Mesothelial cell of epicardium (in vitro differentiated cells): ENCODE measurements at regions not wholly inside any gene's neighbourhood (a gene's known extent, or its start where the extent isn't known, plus 50 kb on each side); places are given as distances from the start of the nearest gene placed in this dataset.

ENCODE experiments used
- DNase-seq, 2 experiments: peaks; one replicate each; pipeline ENCODE4 v3.0.0; 2021; ENCODE audit warnings: low spot score in 2 of 2; ENCODE audit not compliant: unreplicated experiment in 2 of 2
- H3K27ac Mint-ChIP-seq: 2 replicates; pipeline ENCODE4 v1.8.0; 2021; ENCODE audit warnings: mixed read lengths
- H3K27me3 Mint-ChIP-seq: 2 replicates; pipeline ENCODE4 v1.8.0; 2021; ENCODE audit warnings: low read depth, mixed read lengths
- H3K36me3 Mint-ChIP-seq: 2 replicates; pipeline ENCODE4 v1.8.0; 2021; ENCODE audit warnings: mixed read lengths
- H3K4me1 Mint-ChIP-seq: 2 replicates; pipeline ENCODE4 v1.8.0; 2021; ENCODE audit warnings: mixed read lengths
- H3K4me3 Mint-ChIP-seq: 2 replicates; pipeline ENCODE4 v1.8.0; 2021; ENCODE audit warnings: mild to moderate bottlenecking, moderate library complexity, mixed read lengths
- H3K9me3 Mint-ChIP-seq: 2 replicates; pipeline ENCODE4 v1.8.0; 2021; ENCODE audit warnings: mixed read lengths
- TF ChIP-seq, protein P1 (sequence below): fragments of 200-600 bp; sonication (generic); IDR thresholded peaks from one replicate; pipeline ENCODE4 v1.5.0; 2021; ENCODE audit warnings: antibody characterized with exemption; ENCODE audit not compliant: unreplicated experiment

DNA sequence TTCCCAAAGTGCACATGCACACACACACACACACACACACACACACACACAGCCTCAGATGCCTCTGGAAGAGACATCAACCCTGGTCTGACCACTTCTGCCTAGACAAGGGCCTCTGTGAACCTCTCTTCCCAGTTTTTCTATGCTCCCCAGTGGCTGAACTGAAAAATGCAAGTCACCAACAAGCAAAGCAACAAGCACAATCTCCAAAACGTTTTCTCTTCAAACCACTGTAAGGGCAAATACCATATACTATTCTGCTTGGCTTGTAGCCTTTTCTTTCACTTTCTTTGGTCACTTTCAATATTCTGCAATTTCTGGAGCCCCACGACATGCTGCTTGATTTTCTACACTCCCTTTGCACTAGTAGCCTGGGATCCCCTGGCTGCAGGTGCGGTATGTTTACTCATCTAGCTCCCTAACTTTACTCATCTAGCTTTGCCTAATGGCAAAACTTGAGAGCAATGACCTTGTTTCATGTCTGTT lies 121.4 kb upstream of the DST start:
- Mint-ChIP-seq H3K27ac (no peak overlapping the region), H3K36me3 (no peaks in the 10 kb centered on the region), H3K9me3 (no peaks in the 10 kb centered on the region), H3K27me3 (no peaks in the 10 kb centered on the region), H3K4me1 (peaks cover 28% of the 10 kb centered on the region), H3K4me3 (no peak overlapping the region)
- no peak for DNase-seq
- TF ChIP-seq, protein P1, sequence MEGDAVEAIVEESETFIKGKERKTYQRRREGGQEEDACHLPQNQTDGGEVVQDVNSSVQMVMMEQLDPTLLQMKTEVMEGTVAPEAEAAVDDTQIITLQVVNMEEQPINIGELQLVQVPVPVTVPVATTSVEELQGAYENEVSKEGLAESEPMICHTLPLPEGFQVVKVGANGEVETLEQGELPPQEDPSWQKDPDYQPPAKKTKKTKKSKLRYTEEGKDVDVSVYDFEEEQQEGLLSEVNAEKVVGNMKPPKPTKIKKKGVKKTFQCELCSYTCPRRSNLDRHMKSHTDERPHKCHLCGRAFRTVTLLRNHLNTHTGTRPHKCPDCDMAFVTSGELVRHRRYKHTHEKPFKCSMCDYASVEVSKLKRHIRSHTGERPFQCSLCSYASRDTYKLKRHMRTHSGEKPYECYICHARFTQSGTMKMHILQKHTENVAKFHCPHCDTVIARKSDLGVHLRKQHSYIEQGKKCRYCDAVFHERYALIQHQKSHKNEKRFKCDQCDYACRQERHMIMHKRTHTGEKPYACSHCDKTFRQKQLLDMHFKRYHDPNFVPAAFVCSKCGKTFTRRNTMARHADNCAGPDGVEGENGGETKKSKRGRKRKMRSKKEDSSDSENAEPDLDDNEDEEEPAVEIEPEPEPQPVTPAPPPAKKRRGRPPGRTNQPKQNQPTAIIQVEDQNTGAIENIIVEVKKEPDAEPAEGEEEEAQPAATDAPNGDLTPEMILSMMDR, result no peak

DNA sequence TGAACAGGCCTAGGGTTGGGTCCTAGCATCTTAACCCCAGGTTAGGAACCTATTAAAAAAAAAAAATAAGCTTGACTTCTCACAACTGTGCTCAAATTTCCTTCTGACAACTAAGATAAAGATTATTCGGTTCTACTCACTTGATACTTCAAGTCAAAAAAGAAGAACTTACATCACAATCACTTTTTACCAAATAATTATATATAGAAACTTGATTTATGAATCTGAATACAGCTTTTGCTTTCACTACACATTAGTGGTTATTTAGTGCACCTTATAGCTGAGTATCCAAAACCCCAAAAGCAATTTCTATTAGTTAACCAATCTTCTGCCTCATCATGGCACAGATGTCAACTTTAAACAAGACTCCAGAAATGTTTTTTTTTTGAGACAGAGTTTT lies 119.0 kb upstream of the DST start:
- Mint-ChIP-seq H3K36me3 (no peaks in the 10 kb centered on the region), H3K4me1 (peaks cover 33% of the 10 kb centered on the region), H3K4me3 (no peak overlapping the region), H3K27ac (no peak overlapping the region), H3K9me3 (no peaks in the 10 kb centered on the region), H3K27me3 (no peaks in the 10 kb centered on the region)
- TF ChIP-seq, protein P1, result no peak
- no peak for DNase-seq

DNA sequence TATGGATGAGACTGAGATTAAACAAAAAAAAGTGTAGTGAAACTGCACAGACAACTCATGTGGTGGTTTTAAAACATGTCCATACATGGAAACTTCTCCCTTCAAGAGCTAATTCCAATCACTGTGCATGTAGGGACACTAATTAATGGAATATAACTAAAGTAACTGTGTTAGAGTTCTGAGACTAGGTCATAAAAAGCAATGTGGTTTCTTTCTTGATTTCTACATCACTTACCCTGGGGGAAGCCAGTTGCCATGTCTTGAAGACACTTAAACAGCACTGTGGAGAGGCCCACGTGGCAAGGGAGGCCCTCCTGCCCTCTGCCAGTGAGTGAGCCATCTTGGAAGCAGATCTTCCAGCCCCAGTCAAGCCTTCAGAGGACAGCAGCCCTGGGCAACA lies 118.2 kb upstream of the DST start:
- Mint-ChIP-seq H3K27me3 (no peaks in the 10 kb centered on the region), H3K36me3 (no peaks in the 10 kb centered on the region), H3K9me3 (no peaks in the 10 kb centered on the region), H3K4me1 (peaks cover 33% of the 10 kb centered on the region), H3K27ac (peak overlapping the region; percentile 25), H3K4me3 (no peak overlapping the region)
- DNase-seq, result no peak
- TF ChIP-seq, protein P1, result no peak

DNA sequence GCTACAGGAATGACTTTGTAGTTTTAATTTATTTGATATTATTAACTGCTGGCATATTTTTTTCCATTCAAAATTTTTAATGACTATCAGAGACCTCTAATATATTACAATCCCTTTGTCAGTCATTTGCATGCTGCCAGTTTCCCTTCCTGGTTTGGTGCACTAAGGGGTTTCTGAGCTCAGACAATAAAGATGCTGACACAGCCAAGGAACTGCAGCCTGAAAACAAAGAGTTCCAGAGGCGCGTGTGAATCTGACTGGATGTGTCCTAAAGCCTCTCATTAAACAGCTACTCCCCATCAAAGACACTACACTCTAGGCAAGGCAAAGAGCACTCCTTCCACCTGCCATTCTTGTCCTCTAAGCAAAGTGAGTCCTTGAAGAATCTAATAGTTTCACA lies 116.8 kb upstream of the DST start:
- Mint-ChIP-seq H3K4me1 (peaks cover 30% of the 10 kb centered on the region), H3K9me3 (no peaks in the 10 kb centered on the region), H3K36me3 (no peaks in the 10 kb centered on the region), H3K27ac (no peak overlapping the region), H3K27me3 (no peaks in the 10 kb centered on the region), H3K4me3 (no peak overlapping the region)
- no peak for DNase-seq
- TF ChIP-seq, protein P1, result no peak

DNA sequence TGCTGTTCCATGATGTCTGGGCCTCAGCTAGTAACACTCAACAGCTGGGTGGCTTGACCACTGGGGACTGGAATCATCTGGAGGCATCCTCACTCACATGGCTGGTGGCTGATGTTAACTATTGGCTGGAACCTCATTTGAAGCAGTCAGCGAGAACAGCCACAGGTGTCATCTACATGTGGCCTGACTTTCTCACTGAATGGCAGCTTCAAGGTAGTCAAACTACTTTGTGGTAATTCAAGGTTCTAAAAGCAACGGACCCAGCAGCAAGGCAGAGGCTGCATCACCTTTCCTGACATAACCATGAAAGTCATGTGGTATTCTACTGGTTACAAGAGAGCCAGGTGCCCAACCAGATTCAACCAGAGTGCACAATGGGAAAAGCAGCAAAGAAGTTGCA lies 115.9 kb upstream of the DST start:
- Mint-ChIP-seq H3K36me3 (no peaks in the 10 kb centered on the region), H3K4me3 (no peak overlapping the region), H3K4me1 (peaks cover 28% of the 10 kb centered on the region), H3K27me3 (no peaks in the 10 kb centered on the region), H3K9me3 (no peaks in the 10 kb centered on the region), H3K27ac (no peak overlapping the region)
- no peak for DNase-seq
- TF ChIP-seq, protein P1, result no peak

DNA sequence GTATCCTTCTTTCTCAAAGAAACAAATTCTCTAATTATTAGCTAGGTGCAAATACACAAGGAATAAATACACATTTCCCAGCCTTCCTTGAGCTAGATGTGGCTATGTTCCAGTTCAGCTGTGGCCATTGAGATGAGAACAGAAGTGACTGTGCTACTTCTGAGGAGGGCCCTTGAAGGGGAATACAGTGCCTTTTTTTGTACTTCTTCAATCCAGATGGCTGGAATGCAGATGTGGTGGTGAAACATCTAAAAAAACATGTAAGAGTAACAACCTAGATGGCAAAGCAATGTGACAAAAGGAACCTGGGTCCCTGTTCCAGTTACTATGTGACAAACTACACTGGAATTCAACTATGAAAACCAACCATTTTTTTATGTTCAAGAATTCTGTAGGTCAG lies 115.4 kb upstream of the DST start:
- Mint-ChIP-seq H3K36me3 (no peaks in the 10 kb centered on the region), H3K4me3 (no peak overlapping the region), H3K4me1 (peaks cover 31% of the 10 kb centered on the region), H3K27me3 (no peaks in the 10 kb centered on the region), H3K9me3 (no peaks in the 10 kb centered on the region), H3K27ac (no peak overlapping the region)
- TF ChIP-seq, protein P1, result no peak
- no peak for DNase-seq
